Naive thymus-derived CD4-positive, alpha-beta T cell (primary cell): ENCODE measurements at regions not wholly inside any gene's neighbourhood (a gene's known extent, or its start where the extent isn't known, plus 50 kb on each side); places are given as distances from the start of the nearest gene placed in this dataset.

ENCODE experiments used
- ATAC-seq: fragments of 150-1000 bp; cut with Tn5 transposase; 2 replicates; pipeline ENCODE4 v1.10.0; 2021; ENCODE audit warnings: mild to moderate bottlenecking, moderate library complexity
- CTCF ChIA-PET: fragments of 350-600 bp; sonication (Branson Sonifier 250); formaldehyde crosslinking; loops from one replicate; lab custom pipeline; 2021; ENCODE audit warnings: antibody characterized with exemption; lab: Charles Lee
- POLR2A ChIA-PET: fragments of 350-600 bp; sonication (Branson Sonifier 250); formaldehyde crosslinking; loops from one replicate; lab custom pipeline; 2021; ENCODE audit warnings: antibody characterized with exemption, inconsistent platforms; lab: Charles Lee
- DNase-seq, 9 donors: peaks; one replicate each; pipeline versions ENCODE4 v3.0.0 to v3.0.0-alpha.2; 2020 to 2022; ENCODE audit warnings: mixed read lengths in 1 of 9
- H3K27ac ChIP-seq: one replicate; pipeline ENCODE4 v1.7.0; 2013; ENCODE audit warnings: mild to moderate bottlenecking, low read depth, low read length, moderate library complexity
- H3K27me3 ChIP-seq, 2 donors: one replicate each; pipeline ENCODE4 v1.7.0; 2013; ENCODE audit warnings: low read length in 2 of 2, mild to moderate bottlenecking in 2 of 2, moderate library complexity in 2 of 2; ENCODE audit not compliant: control insufficient read depth in 2 of 2, insufficient read depth in 2 of 2
- H3K36me3 ChIP-seq, 3 experiments: 1 replicate in 2 of 3; 2 replicates in 1 of 3; pipeline ENCODE4 v1.7.0; 2013; ENCODE audit warnings: low read length in 3 of 3, mild to moderate bottlenecking in 3 of 3, moderate library complexity in 1 of 3; ENCODE audit not compliant: insufficient read depth in 3 of 3, control insufficient read depth in 2 of 3
- H3K4me1 ChIP-seq, 2 donors: one replicate each; pipeline ENCODE4 v1.7.0; 2013; ENCODE audit warnings: low read length in 2 of 2, mild to moderate bottlenecking in 2 of 2, moderate library complexity in 1 of 2; ENCODE audit not compliant: control insufficient read depth in 2 of 2, insufficient read depth in 2 of 2
- H3K4me3 ChIP-seq: 2 replicates; pipeline ENCODE4 v1.7.0; 2013; ENCODE audit warnings: mild to moderate bottlenecking, low read length
- H3K9me3 ChIP-seq, 3 experiments: 1 replicate in 2 of 3; 2 replicates in 1 of 3; pipeline ENCODE4 v1.7.0; 2013; ENCODE audit warnings: low read length in 3 of 3; ENCODE audit not compliant: control insufficient read depth in 2 of 3
- H3K27ac Mint-ChIP-seq, 9 donors: one replicate each; pipeline ENCODE4 v1.8.0; 2020 to 2022; ENCODE audit warnings: mixed read lengths in 9 of 9, mild to moderate bottlenecking in 8 of 9, moderate library complexity in 5 of 9, inconsistent platforms in 2 of 9
- H3K27me3 Mint-ChIP-seq, 5 donors: one replicate each; pipeline ENCODE4 v1.8.0; 2021 to 2022; ENCODE audit warnings: mixed read lengths in 5 of 5, mild to moderate bottlenecking in 1 of 5
- H3K36me3 Mint-ChIP-seq, 5 donors: one replicate each; pipeline ENCODE4 v1.8.0; 2020 to 2022; ENCODE audit warnings: mixed read lengths in 5 of 5, mild to moderate bottlenecking in 3 of 5, inconsistent platforms in 1 of 5
- H3K4me1 Mint-ChIP-seq, 7 donors: one replicate each; pipeline ENCODE4 v1.8.0; 2020 to 2022; ENCODE audit warnings: mixed read lengths in 7 of 7, mild to moderate bottlenecking in 3 of 7, inconsistent platforms in 1 of 7
- H3K4me3 Mint-ChIP-seq, 10 donors: one replicate each; pipeline ENCODE4 v1.8.0; 2020 to 2022; ENCODE audit warnings: mild to moderate bottlenecking in 10 of 10, mixed read lengths in 10 of 10, moderate library complexity in 6 of 10, inconsistent platforms in 2 of 10
- H3K9me3 Mint-ChIP-seq, 11 donors: one replicate each; pipeline ENCODE4 v1.8.0; 2020 to 2022; ENCODE audit warnings: mixed read lengths in 11 of 11, mild to moderate bottlenecking in 4 of 11, inconsistent platforms in 1 of 11, moderate library complexity in 1 of 11
- intact Hi-C, 2 donors: fragments of 100-400 bp; cut with micrococcal nuclease; formaldehyde crosslinking; loops; one replicate each; pipeline ENCODE4 v1.15.1; 2023

DNA sequence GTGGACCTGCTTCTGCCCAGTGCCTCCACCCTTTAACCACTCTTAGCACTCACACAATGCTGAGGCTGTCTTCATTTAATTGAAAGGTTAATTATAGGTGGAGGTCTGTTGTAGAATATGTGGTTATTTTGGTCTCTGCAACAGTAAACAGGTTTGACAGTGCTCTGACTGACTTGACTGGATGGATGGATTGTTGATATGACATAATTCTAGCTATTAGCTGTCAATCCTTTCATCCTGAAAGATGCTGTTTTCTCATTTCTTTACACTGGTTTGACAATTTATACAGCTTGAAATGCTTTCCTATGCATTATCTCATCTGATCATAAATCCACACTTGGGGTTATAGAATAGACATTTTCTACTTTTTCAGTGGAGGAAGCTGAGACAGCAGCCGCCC, 210.7 kb downstream of the CDH26 start:
- POLR2A ChIA-PET = no interaction called here
- no peak for ATAC-seq
- H3K9me3 Mint-ChIP-seq = peaks cover 0 to 3% (median 0%) of the 10 kb centered on the region in 11 donors

DNA sequence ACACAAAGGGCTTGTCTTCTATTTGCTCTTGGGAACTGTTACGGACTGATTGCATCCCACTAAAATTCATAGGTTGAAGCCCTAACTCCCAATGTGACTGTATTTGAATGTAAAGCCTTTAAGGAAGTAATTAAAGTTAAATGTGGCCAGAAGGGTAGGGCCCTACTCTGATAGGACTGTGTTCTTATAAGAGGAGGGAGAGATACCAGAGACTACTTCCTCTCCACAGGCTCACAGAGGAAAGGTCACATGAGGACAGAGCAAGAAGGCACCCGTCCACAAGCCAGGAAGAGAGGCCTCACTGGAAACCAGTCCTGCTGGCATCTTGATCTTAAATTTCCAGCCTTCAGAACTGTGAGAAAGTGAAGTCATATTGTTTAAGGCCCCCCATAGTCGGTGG, 211.9 kb downstream of the CDH26 start:
- Mint-ChIP-seq H3K4me3 (no peak overlapping the region), H3K27ac (no peak overlapping the region)

More for the DNA sequence above, 210.7 kb downstream of the CDH26 start:
- intact Hi-C loops = no loop called here
- no peak overlapping the region for H3K4me3 ChIP-seq
- Mint-ChIP-seq H3K4me1 (peaks cover 0 to 20% (median 0%) of the 10 kb centered on the region in 7 donors), H3K27ac (no peak overlapping the region), H3K4me3 (no peak overlapping the region), H3K27me3 (peaks cover 0 to 12% (median 0%) of the 10 kb centered on the region in 5 donors), H3K36me3 (peaks cover 0 to 4% (median 0%) of the 10 kb centered on the region in 5 donors)
- H3K27ac ChIP-seq = no peak overlapping the region
- H3K27me3 ChIP-seq = no peaks in the 10 kb centered on the region
- no peaks in the 10 kb centered on the region for H3K9me3 ChIP-seq
- no peaks in the 10 kb centered on the region for H3K4me1 ChIP-seq
- no peak for DNase-seq
- H3K36me3 ChIP-seq = no peaks in the 10 kb centered on the region
- CTCF ChIA-PET = no interaction called here

DNA sequence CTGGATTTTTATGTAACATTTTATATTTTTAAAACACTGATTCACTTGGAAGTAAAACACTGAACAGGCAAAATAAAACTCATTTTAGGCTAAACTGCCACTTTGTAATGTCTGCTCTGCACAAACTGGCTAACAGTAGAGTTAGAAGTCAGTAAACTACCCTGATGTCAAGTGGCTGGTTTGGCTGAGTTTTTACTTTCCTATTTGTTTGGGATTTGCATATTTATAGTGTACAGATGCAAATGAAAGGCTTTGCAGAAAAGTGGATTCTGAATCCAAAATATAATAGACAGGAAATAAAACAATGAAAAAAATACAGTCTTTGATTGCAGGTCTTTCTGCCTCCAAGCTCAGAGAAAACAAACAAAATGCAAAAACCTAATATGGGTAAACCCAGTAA, 213.1 kb downstream of the CDH26 start:
- peaks cover 0 to 7% (median 0%) of the 10 kb centered on the region in 5 donors for H3K27me3 Mint-ChIP-seq

More for the DNA sequence above, 211.9 kb downstream of the CDH26 start:
- ATAC-seq (no peak), DNase-seq (no peak)
- ChIA-PET POLR2A (no interaction called here), CTCF (no interaction called here)
- peaks cover 0 to 11% (median 0%) of the 10 kb centered on the region in 5 donors for H3K27me3 Mint-ChIP-seq
- Histone ChIP-seq H3K4me1 (no peaks in the 10 kb centered on the region), H3K9me3 (no peaks in the 10 kb centered on the region), H3K27me3 (no peaks in the 10 kb centered on the region), H3K36me3 (no peaks in the 10 kb centered on the region), H3K4me3 (no peak overlapping the region), H3K27ac (no peak overlapping the region)
- H3K4me1 Mint-ChIP-seq = peaks cover 0 to 20% (median 0%) of the 10 kb centered on the region in 7 donors
- intact Hi-C loops = no loop called here
- H3K36me3 Mint-ChIP-seq = peaks cover 0 to 4% (median 0%) of the 10 kb centered on the region in 5 donors
- H3K9me3 Mint-ChIP-seq = peaks cover 0 to 5% (median 0%) of the 10 kb centered on the region in 11 donors

DNA sequence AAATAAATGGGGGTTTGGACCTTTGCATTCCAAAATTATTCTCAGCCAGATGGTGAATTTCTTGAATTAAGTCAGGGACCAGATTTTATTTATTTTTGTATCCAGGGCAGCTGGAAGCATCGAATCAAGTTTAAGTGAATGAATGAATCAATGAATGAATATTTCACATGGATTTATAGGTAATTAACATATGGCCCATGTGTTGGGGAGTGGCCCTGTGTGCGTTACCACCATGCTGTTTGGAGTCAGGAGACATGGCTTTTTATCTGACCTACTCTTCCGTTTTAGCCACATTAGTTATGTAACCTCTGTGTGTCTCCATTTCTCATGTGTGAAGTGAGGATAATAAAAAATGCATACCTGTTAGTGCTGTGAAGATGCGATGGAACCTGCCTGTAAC, 213.5 kb downstream of the CDH26 start:
- Histone ChIP-seq H3K27ac (no peak overlapping the region), H3K4me1 (no peaks in the 10 kb centered on the region), H3K9me3 (no peaks in the 10 kb centered on the region), H3K4me3 (no peak overlapping the region), H3K27me3 (no peaks in the 10 kb centered on the region), H3K36me3 (no peaks in the 10 kb centered on the region)
- DNase-seq (no peak), ATAC-seq (no peak)
- peaks cover 0 to 13% (median 5%) of the 10 kb centered on the region in 11 donors for H3K9me3 Mint-ChIP-seq
- H3K27ac Mint-ChIP-seq = no peak overlapping the region
- H3K4me1 Mint-ChIP-seq = peaks cover 0 to 20% (median 0%) of the 10 kb centered on the region in 7 donors
- peaks cover 0 to 4% (median 0%) of the 10 kb centered on the region in 5 donors for H3K36me3 Mint-ChIP-seq
- H3K27me3 Mint-ChIP-seq = peaks cover 0 to 11% (median 0%) of the 10 kb centered on the region in 5 donors
- H3K4me3 Mint-ChIP-seq = no peak overlapping the region
- POLR2A ChIA-PET = interaction anchor here (0.8 kb wide), 1 partner anchor 32 kb away, joined by 4 read pairs; no protein-coding TSS in a partner anchor
- intact Hi-C loops = no loop called here
- CTCF ChIA-PET = no interaction called here

More for the DNA sequence above, 213.1 kb downstream of the CDH26 start:
- Mint-ChIP-seq H3K9me3 (peaks cover 0 to 13% (median 5%) of the 10 kb centered on the region in 11 donors), H3K4me3 (no peak overlapping the region), H3K4me1 (peaks cover 0 to 20% (median 0%) of the 10 kb centered on the region in 7 donors), H3K27ac (no peak overlapping the region), H3K36me3 (peaks cover 0 to 4% (median 0%) of the 10 kb centered on the region in 5 donors)
- H3K27ac ChIP-seq = no peak overlapping the region
- H3K27me3 ChIP-seq = no peaks in the 10 kb centered on the region
- POLR2A ChIA-PET = no interaction called here
- ATAC-seq (no peak), DNase-seq (no peak)
- intact Hi-C loops = no loop called here
- no peaks in the 10 kb centered on the region for H3K9me3 ChIP-seq
- no peaks in the 10 kb centered on the region for H3K36me3 ChIP-seq
- CTCF ChIA-PET = no interaction called here
- no peak overlapping the region for H3K4me3 ChIP-seq
- H3K4me1 ChIP-seq = no peaks in the 10 kb centered on the region

DNA sequence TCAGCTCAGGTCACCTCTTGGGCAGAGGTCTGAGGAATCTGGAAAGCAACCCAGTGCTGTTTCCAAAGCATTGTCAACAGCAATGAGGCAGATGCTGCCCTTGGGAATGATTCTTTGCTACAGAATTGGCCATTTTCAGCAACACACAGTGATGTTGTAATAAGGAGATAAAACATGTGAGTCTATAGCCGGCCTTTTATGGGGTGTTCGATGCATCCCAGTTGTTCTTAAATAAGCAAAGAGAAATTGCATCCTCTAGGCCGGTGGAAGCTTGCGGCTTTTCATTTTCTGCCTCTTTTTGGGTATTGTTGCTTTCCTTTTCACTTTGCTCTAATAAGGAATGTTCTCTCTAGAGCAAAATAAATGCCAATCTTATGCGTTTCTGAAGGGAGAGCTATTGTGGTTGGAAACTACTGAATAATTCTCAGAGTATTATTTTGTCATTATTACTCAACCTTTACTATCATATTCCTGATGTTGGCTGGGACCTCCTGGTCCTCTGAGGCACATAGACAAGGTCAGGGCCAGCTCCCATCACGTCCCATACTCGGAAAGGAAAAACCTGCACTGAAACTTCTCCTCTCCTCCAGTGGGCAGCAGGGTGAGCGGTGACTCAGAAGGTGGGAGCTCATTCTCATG, 214.2 kb downstream of the CDH26 start:
- ChIA-PET CTCF (no interaction called here), POLR2A (interaction anchor here (0.8 kb wide), 1 partner anchor 31 kb away, joined by 4 read pairs; no protein-coding TSS in a partner anchor)
- Mint-ChIP-seq H3K36me3 (peaks cover 0 to 4% (median 0%) of the 10 kb centered on the region in 5 donors), H3K4me1 (peaks cover 0 to 15% (median 0%) of the 10 kb centered on the region in 7 donors), H3K9me3 (peaks cover 0 to 13% (median 5%) of the 10 kb centered on the region in 11 donors), H3K27me3 (peaks cover 0 to 17% (median 0%) of the 10 kb centered on the region in 5 donors), H3K4me3 (no peak overlapping the region), H3K27ac (no peak overlapping the region)
- no peak overlapping the region for H3K27ac ChIP-seq
- DNase-seq (no peak), ATAC-seq (no peak)
- H3K4me3 ChIP-seq = no peak overlapping the region
- no peaks in the 10 kb centered on the region for H3K9me3 ChIP-seq
- H3K27me3 ChIP-seq = no peaks in the 10 kb centered on the region
- H3K36me3 ChIP-seq = no peaks in the 10 kb centered on the region
- intact Hi-C loops = no loop called here
- no peaks in the 10 kb centered on the region for H3K4me1 ChIP-seq

DNA sequence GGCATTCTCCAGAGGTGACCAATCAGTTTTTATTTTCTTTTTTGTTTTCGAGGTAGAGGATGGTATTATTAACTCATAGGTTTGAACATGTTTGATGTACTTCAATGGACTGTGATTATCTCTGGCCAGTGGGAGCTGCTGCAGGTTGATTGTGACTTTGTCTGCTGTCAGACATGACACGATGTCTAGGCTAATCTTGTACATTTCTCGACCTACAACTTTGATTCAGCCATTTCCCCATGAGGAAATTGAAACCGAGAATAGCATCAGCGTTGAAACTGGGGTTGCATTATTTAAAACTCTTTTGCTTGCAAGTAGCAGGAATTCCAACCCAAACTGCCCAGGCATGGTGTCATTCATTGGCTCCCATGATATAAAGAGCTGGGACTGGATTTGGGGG, 218.9 kb downstream of the CDH26 start:
- Histone ChIP-seq H3K4me3 (no peak overlapping the region), H3K27me3 (no peaks in the 10 kb centered on the region), H3K4me1 (no peaks in the 10 kb centered on the region), H3K36me3 (no peaks in the 10 kb centered on the region), H3K27ac (no peak overlapping the region), H3K9me3 (no peaks in the 10 kb centered on the region)
- Mint-ChIP-seq H3K27ac (no peak overlapping the region), H3K4me3 (no peak overlapping the region), H3K4me1 (no peaks in the 10 kb centered on the region), H3K9me3 (peaks cover 0 to 13% (median 5%) of the 10 kb centered on the region in 11 donors), H3K27me3 (peaks cover 0 to 29% (median 0%) of the 10 kb centered on the region in 5 donors), H3K36me3 (peaks cover 0 to 4% (median 0%) of the 10 kb centered on the region in 5 donors)
- no peak for ATAC-seq
- ChIA-PET POLR2A (no interaction called here), CTCF (no interaction called here)
- intact Hi-C loops = no loop called here
- no peak for DNase-seq

DNA sequence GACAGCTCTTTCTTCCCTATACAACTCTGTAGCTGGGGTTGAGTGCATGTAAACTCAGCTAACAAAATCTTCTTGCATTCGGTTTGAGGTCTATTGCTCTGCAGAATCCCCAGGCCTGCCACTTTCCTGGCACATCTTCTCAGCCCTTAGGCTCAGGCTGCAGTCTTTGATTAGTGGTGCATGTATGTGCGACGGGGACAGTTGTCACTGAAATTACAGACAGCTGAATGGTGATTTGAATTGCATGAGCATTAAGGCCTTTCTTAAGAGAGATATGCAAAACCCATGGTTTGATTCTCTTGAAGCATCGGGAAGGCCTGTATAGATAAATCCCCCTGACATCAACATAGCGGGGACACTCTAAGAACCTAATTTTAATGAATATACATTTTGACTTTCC, 222.8 kb downstream of the CDH26 start:
- ChIA-PET CTCF (no interaction called here), POLR2A (no interaction called here)
- Histone ChIP-seq H3K27me3 (no peaks in the 10 kb centered on the region), H3K4me1 (no peaks in the 10 kb centered on the region), H3K4me3 (no peak overlapping the region), H3K36me3 (no peaks in the 10 kb centered on the region), H3K9me3 (no peaks in the 10 kb centered on the region), H3K27ac (no peak overlapping the region)
- intact Hi-C loops = no loop called here
- no peak overlapping the region for H3K27ac Mint-ChIP-seq
- peaks cover 0 to 30% (median 0%) of the 10 kb centered on the region in 5 donors for H3K27me3 Mint-ChIP-seq
- H3K4me3 Mint-ChIP-seq = no peak overlapping the region
- peaks cover 0 to 4% (median 0%) of the 10 kb centered on the region in 5 donors for H3K36me3 Mint-ChIP-seq
- peaks cover 0 to 9% (median 4%) of the 10 kb centered on the region in 11 donors for H3K9me3 Mint-ChIP-seq
- DNase-seq = no peak
- ATAC-seq = no peak
- no peaks in the 10 kb centered on the region for H3K4me1 Mint-ChIP-seq
